ENCODE measurements at regions not wholly inside any gene's neighbourhood (a gene's known extent, or its start where the extent isn't known, plus 50 kb on each side); places are given as distances from the start of the nearest gene placed in this dataset.

DNA sequence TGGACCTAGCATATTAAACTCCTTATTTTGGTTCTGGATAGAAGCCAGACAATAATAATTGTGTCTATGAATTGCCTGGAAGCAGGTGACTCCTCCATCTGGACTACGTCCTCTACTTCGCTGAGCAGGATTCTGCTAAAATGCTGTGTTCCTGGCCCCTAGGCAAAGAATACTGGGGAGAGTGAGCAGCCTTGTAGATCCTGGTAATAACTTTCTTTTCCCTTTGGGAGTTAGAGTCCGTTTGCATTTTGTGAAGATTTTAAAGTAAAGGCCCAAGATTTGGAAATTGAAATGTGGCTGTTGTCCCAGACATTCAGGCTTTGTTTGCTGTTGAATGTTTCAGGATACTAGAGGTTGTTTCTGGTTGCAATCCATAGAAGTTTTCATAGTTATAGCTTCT, 511.9 kb upstream of the KLF12 start:
- TF ChIP-seq CTCF (IDR thresholded peaks at IDR 0.05) (no peak), POLR2A (IDR thresholded peaks at IDR 0.05) (no peak)
